NB4 (cell line): ENCODE measurements at regions not wholly inside any gene's neighbourhood (a gene's known extent, or its start where the extent isn't known, plus 50 kb on each side); places are given as distances from the start of the nearest gene placed in this dataset.

Experiments used
- CTCF ChIP-seq: IDR thresholded peaks from one replicate; pipeline ENCODE4 v1.5.1; 2012; ENCODE audit warnings: low read depth, low read length
- MYC ChIP-seq: IDR thresholded peaks from 2 replicates; pipeline ENCODE4 v1.6.1; 2011; ENCODE audit warnings: low read depth, low read length
- POLR2A ChIP-seq: IDR thresholded peaks from 2 replicates; pipeline ENCODE4 v1.6.1; 2011; ENCODE audit warnings: mild to moderate bottlenecking; ENCODE audit not compliant: insufficient read length; ENCODE audit errors: extremely low read depth

- TF ChIP-seq MYC (no peak), CTCF (no peak), POLR2A (no peak)
Observed at GRCh38 chr2:224286923-224287322, 115.0 kb downstream of the FAM124B start.
